ENCODE measurements at regions not wholly inside any gene's neighbourhood (a gene's known extent, or its start where the extent isn't known, plus 50 kb on each side); places are given as distances from the start of the nearest gene placed in this dataset.

DNA sequence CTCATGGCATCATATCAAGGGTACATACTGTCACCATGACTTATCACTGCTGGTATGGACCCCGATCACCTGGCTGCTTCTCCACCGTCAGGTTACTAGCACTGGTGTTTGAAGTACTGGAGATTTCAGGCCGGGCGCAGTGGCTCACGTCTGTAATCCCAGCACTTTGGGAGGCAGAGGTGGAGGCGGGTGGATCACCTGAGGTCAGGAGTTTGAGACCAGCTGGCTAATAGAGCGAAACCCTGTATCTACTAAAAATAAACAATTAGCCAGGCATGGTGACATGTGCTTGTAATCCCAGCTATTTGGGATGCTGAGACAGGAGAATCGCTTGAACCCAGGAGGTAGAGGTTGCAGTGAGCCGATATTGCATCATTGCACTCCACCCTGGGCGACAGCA is 82.4 kb upstream of the ANO1 start:
- TF ChIP-seq POLR2A (IDR thresholded peaks at IDR 0.05) (no peak), EP300 (IDR thresholded peaks at IDR 0.05) (no peak), POLR2AphosphoS5 (IDR thresholded peaks at IDR 0.05) (no peak)
- TF ChIP-seq, protein P1, sequence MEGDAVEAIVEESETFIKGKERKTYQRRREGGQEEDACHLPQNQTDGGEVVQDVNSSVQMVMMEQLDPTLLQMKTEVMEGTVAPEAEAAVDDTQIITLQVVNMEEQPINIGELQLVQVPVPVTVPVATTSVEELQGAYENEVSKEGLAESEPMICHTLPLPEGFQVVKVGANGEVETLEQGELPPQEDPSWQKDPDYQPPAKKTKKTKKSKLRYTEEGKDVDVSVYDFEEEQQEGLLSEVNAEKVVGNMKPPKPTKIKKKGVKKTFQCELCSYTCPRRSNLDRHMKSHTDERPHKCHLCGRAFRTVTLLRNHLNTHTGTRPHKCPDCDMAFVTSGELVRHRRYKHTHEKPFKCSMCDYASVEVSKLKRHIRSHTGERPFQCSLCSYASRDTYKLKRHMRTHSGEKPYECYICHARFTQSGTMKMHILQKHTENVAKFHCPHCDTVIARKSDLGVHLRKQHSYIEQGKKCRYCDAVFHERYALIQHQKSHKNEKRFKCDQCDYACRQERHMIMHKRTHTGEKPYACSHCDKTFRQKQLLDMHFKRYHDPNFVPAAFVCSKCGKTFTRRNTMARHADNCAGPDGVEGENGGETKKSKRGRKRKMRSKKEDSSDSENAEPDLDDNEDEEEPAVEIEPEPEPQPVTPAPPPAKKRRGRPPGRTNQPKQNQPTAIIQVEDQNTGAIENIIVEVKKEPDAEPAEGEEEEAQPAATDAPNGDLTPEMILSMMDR (IDR thresholded peaks at IDR 0.05), result no peak
- intact Hi-C loops (cut with DNase I), result no loop called here
- DNase-seq, result no peak
- no peaks in the 10 kb centered on the region for H3K9me3 ChIP-seq
- no peaks in the 10 kb centered on the region for H3K4me1 ChIP-seq
- no peak overlapping the region for H3K4me3 ChIP-seq
- 89 to 90% methylated on average over 10 of the region's 10 CpGs for WGBS, 2 donors
- no peaks in the 10 kb centered on the region for H3K36me3 ChIP-seq
- H3K27me3 ChIP-seq, result no peaks in the 10 kb centered on the region
- no peak overlapping the region for H3K27ac ChIP-seq

DNA sequence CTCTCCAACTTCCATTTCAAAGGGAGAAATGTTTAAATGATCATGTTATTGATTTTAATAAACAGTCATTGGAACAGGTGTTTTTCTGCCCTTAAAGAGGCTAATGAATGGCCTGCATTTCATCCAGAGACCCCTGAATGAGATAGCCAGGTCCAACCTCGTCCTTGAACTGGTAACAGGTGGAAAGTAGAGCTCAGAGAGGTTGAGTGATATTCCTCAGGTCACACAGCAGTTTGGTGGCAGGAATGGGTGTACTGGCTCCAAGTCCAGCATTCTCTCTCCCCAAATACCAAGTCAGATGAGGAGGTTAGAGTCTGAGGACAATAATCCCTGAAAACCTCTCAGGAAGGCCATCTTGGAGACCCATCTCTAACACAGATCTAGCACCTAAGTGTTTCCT is 81.7 kb upstream of the ANO1 start:
- 77 to 90% methylated on average over 1 of the region's 1 CpG for WGBS, 2 donors

DNA sequence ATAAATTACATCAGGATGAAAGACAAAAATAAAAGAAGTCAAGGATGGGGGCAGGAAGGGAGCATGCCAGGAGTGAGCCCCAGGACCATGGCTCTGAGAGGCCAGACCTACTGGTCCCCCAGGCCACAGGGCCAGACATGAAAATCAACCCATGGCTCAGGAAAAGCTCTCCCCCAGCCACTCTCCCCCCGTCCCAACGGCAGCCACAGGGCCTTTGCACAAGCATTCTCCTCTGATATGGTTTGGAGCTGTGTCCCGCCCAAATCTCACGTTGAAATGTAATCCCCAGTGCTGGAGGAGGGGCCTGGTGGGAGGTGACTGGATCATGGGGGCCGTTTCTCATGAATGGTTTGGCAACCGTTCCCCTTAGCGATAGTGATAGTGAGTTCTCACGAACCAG is 80.8 kb upstream of the ANO1 start:
- Histone ChIP-seq H3K27me3 (peaks cover 0 to 4% (median 0%) of the 10 kb centered on the region in 3 donors), H3K27ac (no peak overlapping the region), H3K4me3 (no peak overlapping the region), H3K4me1 (no peaks in the 10 kb centered on the region), H3K36me3 (no peaks in the 10 kb centered on the region), H3K9me3 (no peaks in the 10 kb centered on the region)
- no peak for TF ChIP-seq POLR2A (IDR thresholded peaks at IDR 0.05)
- TF ChIP-seq, protein P1 (IDR thresholded peaks at IDR 0.05), result no peak
- no peak for TF ChIP-seq POLR2AphosphoS5 (IDR thresholded peaks at IDR 0.05)
- no peak for TF ChIP-seq EP300 (IDR thresholded peaks at IDR 0.05)
- intact Hi-C loops (cut with DNase I), result no loop called here
- 64 to 70% methylated on average over 8 of the region's 8 CpGs for WGBS, 2 donors
- no peak for DNase-seq

More for the DNA sequence above, 81.7 kb upstream of the ANO1 start:
- H3K9me3 ChIP-seq, result no peaks in the 10 kb centered on the region
- DNase-seq, result no peak
- H3K4me1 ChIP-seq, result no peaks in the 10 kb centered on the region
- H3K27me3 ChIP-seq, result peaks cover 0 to 4% (median 0%) of the 10 kb centered on the region in 3 donors
- H3K4me3 ChIP-seq, result no peak overlapping the region
- no peak overlapping the region for H3K27ac ChIP-seq
- H3K36me3 ChIP-seq, result no peaks in the 10 kb centered on the region
- intact Hi-C loops (cut with DNase I), result no loop called here
- TF ChIP-seq POLR2A (IDR thresholded peaks at IDR 0.05) (no peak), POLR2AphosphoS5 (IDR thresholded peaks at IDR 0.05) (no peak), EP300 (IDR thresholded peaks at IDR 0.05) (no peak)
- TF ChIP-seq, protein P1 (IDR thresholded peaks at IDR 0.05), result no peak

DNA sequence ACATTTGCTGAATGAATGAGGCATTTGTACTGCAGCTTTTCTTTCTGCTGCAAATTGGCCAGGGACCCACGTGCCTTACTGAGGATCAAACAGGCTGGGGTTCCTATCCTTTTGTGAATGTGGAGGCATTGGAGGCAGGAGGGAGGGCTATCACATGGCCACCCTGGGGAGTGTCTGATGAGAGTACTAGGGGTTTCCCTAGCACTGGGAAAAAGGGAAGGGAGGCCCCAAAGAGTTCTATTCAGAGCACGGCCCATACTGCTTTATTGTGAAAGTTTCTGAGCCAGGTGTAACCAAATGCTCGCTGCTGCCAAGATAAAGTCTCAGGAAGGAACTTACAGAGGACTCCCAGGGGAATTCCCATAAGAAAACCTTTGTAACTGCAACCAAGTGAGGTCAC is 78.4 kb upstream of the ANO1 start:
- DNase-seq, result no peak
- Histone ChIP-seq H3K4me3 (no peak overlapping the region), H3K36me3 (no peaks in the 10 kb centered on the region), H3K27me3 (peaks cover 0 to 4% (median 0%) of the 10 kb centered on the region in 3 donors), H3K27ac (no peak overlapping the region), H3K9me3 (no peaks in the 10 kb centered on the region), H3K4me1 (no peaks in the 10 kb centered on the region)
- TF ChIP-seq POLR2A (IDR thresholded peaks at IDR 0.05) (no peak), POLR2AphosphoS5 (IDR thresholded peaks at IDR 0.05) (no peak), EP300 (IDR thresholded peaks at IDR 0.05) (no peak)
- TF ChIP-seq, protein P1 (IDR thresholded peaks at IDR 0.05), result no peak
- 10 to 35% methylated on average over 3 of the region's 3 CpGs for WGBS, 2 donors
- intact Hi-C loops (cut with DNase I), result no loop called here

DNA sequence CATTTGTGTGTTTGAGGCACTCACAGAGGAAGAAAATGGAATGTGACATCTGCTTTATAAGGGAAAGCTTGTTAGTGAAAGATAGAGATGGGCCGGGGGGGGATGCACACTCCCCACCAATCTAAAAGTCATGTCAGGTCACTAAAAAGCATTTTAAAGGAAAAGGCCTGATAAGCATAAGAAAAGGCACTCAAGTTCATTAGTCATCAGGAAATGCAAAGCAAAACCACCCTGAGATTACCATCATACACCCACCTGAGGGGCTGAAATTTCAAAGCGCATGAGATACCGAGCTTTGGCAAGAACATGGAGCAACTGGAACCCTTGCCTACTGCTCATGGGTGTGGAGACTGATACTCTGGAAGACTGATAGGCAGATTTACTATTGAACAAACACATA is 77.9 kb upstream of the ANO1 start:
- H3K27ac ChIP-seq, result no peak overlapping the region
- H3K27me3 ChIP-seq, result peaks cover 0 to 4% (median 0%) of the 10 kb centered on the region in 3 donors
- no peaks in the 10 kb centered on the region for H3K36me3 ChIP-seq
- DNase-seq, result no peak
- TF ChIP-seq, protein P1 (IDR thresholded peaks at IDR 0.05), result no peak
- no peak for TF ChIP-seq POLR2AphosphoS5 (IDR thresholded peaks at IDR 0.05)
- no peak for TF ChIP-seq EP300 (IDR thresholded peaks at IDR 0.05)
- no peak for TF ChIP-seq POLR2A (IDR thresholded peaks at IDR 0.05)
- H3K4me3 ChIP-seq, result no peak overlapping the region
- H3K4me1 ChIP-seq, result no peaks in the 10 kb centered on the region
- no peaks in the 10 kb centered on the region for H3K9me3 ChIP-seq
- intact Hi-C loops (cut with DNase I), result no loop called here
- 50 to 68% methylated on average over 3 of the region's 3 CpGs for WGBS, 2 donors

Measured in sigmoid colon (tissue), 6 donors.